ENCODE measurements at regions not wholly inside any gene's neighbourhood (a gene's known extent, or its start where the extent isn't known, plus 50 kb on each side); places are given as distances from the start of the nearest gene placed in this dataset.

- peaks cover 81% of the 10 kb centered on the region for H3K4me1 ChIP-seq (ENCODE audit: low read length)
- H3K27ac ChIP-seq (ENCODE audit: low read length), result no peak overlapping the region
- no peaks in the 10 kb centered on the region for H3K79me2 ChIP-seq (ENCODE audit: low read length)
- H3K4me2 ChIP-seq (ENCODE audit: low read length), result no peak overlapping the region
- H3K9ac ChIP-seq (ENCODE audit: low read length), result no peak overlapping the region
- TF ChIP-seq EZH2phosphoT487 (IDR thresholded peaks at IDR 0.05; ENCODE audit: low read depth), result no peak
- TF ChIP-seq CTCF (IDR thresholded peaks at IDR 0.05; ENCODE audit: low read depth, low read length), result no peak
- H3K36me3 ChIP-seq (replicated peaks; ENCODE audit: low read depth, low read length), result no peaks in the 10 kb centered on the region
- H3K9me3 ChIP-seq (ENCODE audit: insufficient read depth, low read length), result no peaks in the 10 kb centered on the region
- no peak overlapping the region for H2AFZ ChIP-seq (ENCODE audit: low read depth, low read length)
- no peak overlapping the region for H3K4me3 ChIP-seq (ENCODE audit: low read length)
- no peaks in the 10 kb centered on the region for H3K27me3 ChIP-seq (ENCODE audit: low read depth, low read length)
- H4K20me1 ChIP-seq (ENCODE audit: insufficient read depth, low read length), result no peaks in the 10 kb centered on the region
These were observed 248.0 kb upstream of the PTGER4 start for GRCh38 chr5:40431734-40432133.

GRCh38 chr5:40430101-40430710 lies 249.5 kb upstream of the PTGER4 start:
- Histone ChIP-seq H3K27me3 (ENCODE audit: low read depth, low read length) (no peaks in the 10 kb centered on the region), H3K9me3 (ENCODE audit: insufficient read depth, low read length) (no peaks in the 10 kb centered on the region), H3K4me3 (ENCODE audit: low read length) (no peak overlapping the region), H2AFZ (ENCODE audit: low read depth, low read length) (peak overlapping the region; percentile 52; the same call in 1 of the 2 replicates), H4K20me1 (ENCODE audit: insufficient read depth, low read length) (no peaks in the 10 kb centered on the region), H3K79me2 (ENCODE audit: low read length) (no peaks in the 10 kb centered on the region), H3K9ac (ENCODE audit: low read length) (no peak overlapping the region), H3K4me1 (ENCODE audit: low read length) (peaks cover 66% of the 10 kb centered on the region), H3K36me3 (replicated peaks; ENCODE audit: low read depth, low read length) (no peaks in the 10 kb centered on the region), H3K27ac (ENCODE audit: low read length) (peak overlapping the region; percentile 16; the same call in 1 of the 2 replicates), H3K4me2 (ENCODE audit: low read length) (peak overlapping the region; percentile 37)
- no peak for TF ChIP-seq CTCF (IDR thresholded peaks at IDR 0.05; ENCODE audit: low read depth, low read length)
- TF ChIP-seq EZH2phosphoT487 (IDR thresholded peaks at IDR 0.05; ENCODE audit: low read depth), result no peak

- H3K9ac ChIP-seq (ENCODE audit: low read length), result no peak overlapping the region
- no peaks in the 10 kb centered on the region for H4K20me1 ChIP-seq (ENCODE audit: insufficient read depth, low read length)
- no peak overlapping the region for H3K4me3 ChIP-seq (ENCODE audit: low read length)
- peaks cover 59% of the 10 kb centered on the region for H3K4me1 ChIP-seq (ENCODE audit: low read length)
- H3K27ac ChIP-seq (ENCODE audit: low read length), result peak overlapping the region; percentile 16; the same call in 1 of the 2 replicates
- peak overlapping the region; percentile 52; the same call in 1 of the 2 replicates for H2AFZ ChIP-seq (ENCODE audit: low read depth, low read length)
- H3K9me3 ChIP-seq (ENCODE audit: insufficient read depth, low read length), result no peaks in the 10 kb centered on the region
- TF ChIP-seq CTCF (IDR thresholded peaks at IDR 0.05; ENCODE audit: low read depth, low read length) (no peak), EZH2phosphoT487 (IDR thresholded peaks at IDR 0.05; ENCODE audit: low read depth) (no peak)
- no peaks in the 10 kb centered on the region for H3K36me3 ChIP-seq (replicated peaks; ENCODE audit: low read depth, low read length)
- peak overlapping the region; percentile 37 for H3K4me2 ChIP-seq (ENCODE audit: low read length)
- H3K27me3 ChIP-seq (ENCODE audit: low read depth, low read length), result no peaks in the 10 kb centered on the region
- no peaks in the 10 kb centered on the region for H3K79me2 ChIP-seq (ENCODE audit: low read length)
These were observed 250.2 kb upstream of the PTGER4 start for GRCh38 chr5:40429258-40430100.

GRCh38 chr5:40428815-40429214 lies 250.9 kb upstream of the PTGER4 start:
- no peak for TF ChIP-seq EZH2phosphoT487 (IDR thresholded peaks at IDR 0.05; ENCODE audit: low read depth)
- no peak for TF ChIP-seq CTCF (IDR thresholded peaks at IDR 0.05; ENCODE audit: low read depth, low read length)
- Histone ChIP-seq H3K4me1 (ENCODE audit: low read length) (peaks cover 54% of the 10 kb centered on the region), H3K79me2 (ENCODE audit: low read length) (no peaks in the 10 kb centered on the region), H3K9ac (ENCODE audit: low read length) (no peak overlapping the region), H4K20me1 (ENCODE audit: insufficient read depth, low read length) (no peaks in the 10 kb centered on the region), H3K27me3 (ENCODE audit: low read depth, low read length) (no peaks in the 10 kb centered on the region), H2AFZ (ENCODE audit: low read depth, low read length) (no peak overlapping the region), H3K9me3 (ENCODE audit: insufficient read depth, low read length) (no peaks in the 10 kb centered on the region), H3K4me2 (ENCODE audit: low read length) (peak overlapping the region; percentile 37; the same call in 1 of the 2 replicates), H3K4me3 (ENCODE audit: low read length) (no peak overlapping the region), H3K36me3 (replicated peaks; ENCODE audit: low read depth, low read length) (no peaks in the 10 kb centered on the region), H3K27ac (ENCODE audit: low read length) (no peak overlapping the region; the same call in 1 of the 2 replicates)

Data from OCI-LY3 (cell line).